Muscle layer of duodenum (tissue), 2 donors: ENCODE measurements at regions not wholly inside any gene's neighbourhood (a gene's known extent, or its start where the extent isn't known, plus 50 kb on each side); places are given as distances from the start of the nearest gene placed in this dataset.

Source experiments
- H3K27ac ChIP-seq: one replicate; pipeline ENCODE4 v1.7.0; 2013; ENCODE audit warnings: mild to moderate bottlenecking, low read length
- H3K27me3 ChIP-seq: one replicate; pipeline ENCODE4 v1.7.0; 2013; ENCODE audit warnings: low read depth, mild to moderate bottlenecking, control low read depth, low read length
- H3K36me3 ChIP-seq, 2 donors: one replicate each; pipeline ENCODE4 v1.7.0; 2013; ENCODE audit warnings: low read length in 2 of 2, control low read depth in 1 of 2, mild to moderate bottlenecking in 1 of 2; ENCODE audit not compliant: insufficient read depth in 2 of 2, control insufficient read depth in 1 of 2
- H3K4me1 ChIP-seq, 2 donors: one replicate each; pipeline ENCODE4 v1.7.0; 2013; ENCODE audit warnings: low read length in 2 of 2, mild to moderate bottlenecking in 2 of 2, control low read depth in 1 of 2, moderate library complexity in 1 of 2; ENCODE audit not compliant: insufficient read depth in 2 of 2, control insufficient read depth in 1 of 2
- H3K4me3 ChIP-seq, 2 donors: one replicate each; pipeline ENCODE4 v1.7.0; 2013; ENCODE audit warnings: low read length in 2 of 2, low read depth in 1 of 2, mild to moderate bottlenecking in 1 of 2
- H3K9me3 ChIP-seq, 2 donors: one replicate each; pipeline ENCODE4 v1.7.0; 2013; ENCODE audit warnings: low read length in 2 of 2, control low read depth in 1 of 2, mild to moderate bottlenecking in 1 of 2; ENCODE audit not compliant: control insufficient read depth in 1 of 2
- donor health status: healthy.

DNA sequence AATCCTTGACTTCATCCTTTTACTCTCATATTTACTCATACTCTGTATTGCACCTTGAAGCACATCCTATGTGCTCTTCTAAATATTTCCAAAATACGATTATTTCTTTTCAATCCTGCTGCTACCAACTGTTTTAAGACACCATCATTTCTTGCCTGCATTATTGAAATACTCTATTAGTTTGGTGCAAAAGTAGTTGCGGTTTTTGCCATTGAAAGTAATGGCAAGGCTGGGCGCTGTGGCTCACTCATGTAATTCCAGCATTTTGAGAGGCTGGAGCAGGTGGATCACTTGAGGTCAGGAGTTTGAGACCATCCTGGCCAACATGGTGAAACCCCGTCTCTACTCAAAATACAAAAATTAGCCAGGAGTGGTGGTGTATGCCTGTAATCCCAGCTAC is 412.5 kb downstream of the KCNH5 start:
- Histone ChIP-seq H3K36me3 (no peaks in the 10 kb centered on the region), H3K27me3 (no peaks in the 10 kb centered on the region), H3K4me1 (no peaks in the 10 kb centered on the region), H3K27ac (no peak overlapping the region), H3K4me3 (no peak overlapping the region), H3K9me3 (no peaks in the 10 kb centered on the region)

DNA sequence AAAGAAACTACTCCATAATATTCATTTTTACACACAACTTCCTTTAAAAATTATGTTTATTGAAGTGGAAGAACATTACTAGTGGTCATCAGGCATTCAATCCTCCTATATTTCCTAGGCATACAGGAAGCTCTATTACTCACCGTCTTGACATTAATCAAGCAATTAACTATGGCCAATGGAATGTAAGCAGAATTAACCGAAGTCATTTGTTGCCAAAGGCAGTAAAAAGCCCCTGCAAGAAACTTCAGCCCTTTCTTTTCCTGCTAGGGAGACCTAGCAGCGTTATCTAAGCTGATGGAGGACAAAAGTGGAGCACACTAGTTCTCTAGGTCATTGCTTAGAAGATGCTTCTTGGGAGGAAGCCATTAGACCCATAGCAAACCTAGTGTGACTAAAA is 399.6 kb downstream of the KCNH5 start:
- no peak overlapping the region for H3K4me3 ChIP-seq
- H3K4me1 ChIP-seq: no peaks in the 10 kb centered on the region
- no peak overlapping the region for H3K27ac ChIP-seq
- no peaks in the 10 kb centered on the region for H3K36me3 ChIP-seq
- H3K27me3 ChIP-seq: no peaks in the 10 kb centered on the region
- no peaks in the 10 kb centered on the region for H3K9me3 ChIP-seq
